Endothelial cell of umbilical vein (primary cell): ENCODE measurements at regions not wholly inside any gene's neighbourhood (a gene's known extent, or its start where the extent isn't known, plus 50 kb on each side); places are given as distances from the start of the nearest gene placed in this dataset.
A peak's percentile ranks its signal among the peaks of the same experiment; 100 is the strongest.

Experiments
- BruUV-seq: library from RNA; stranded (reverse); fragments of 400-500 nt; replicated peaks from 2 replicates; lab custom pipeline; 2021; lab: Mats Ljungman, UMichigan
- CTCF ChIA-PET: fragments of 300-600, 350-600 bp; sonication (Branson Sonifier 250); formaldehyde crosslinking; loops from one replicate; lab custom pipeline; 2021; ENCODE audit warnings: antibody characterized with exemption, inconsistent platforms; lab: Charles Lee
- POLR2A ChIA-PET: fragments of 300-600, 350-600 bp; sonication (Branson Sonifier 250); formaldehyde crosslinking; loops from one replicate; lab custom pipeline; 2021; ENCODE audit warnings: antibody characterized with exemption, inconsistent platforms; lab: Charles Lee
- DNase-seq: peaks from one replicate; pipeline ENCODE4 v3.0.0-alpha.2; 2011; ENCODE audit warnings: low read depth, low spot score
- FAIRE-seq: peaks from 2 replicates; lab custom pipeline; 2011; peaks lifted over from hg19 to GRCh38; lab: Jason Lieb, UNC
- H2AFZ ChIP-seq: 2 replicates; pipeline ENCODE4 v1.6.0; 2012; ENCODE audit warnings: low read depth, low read length, control low read depth, inconsistent platforms
- H3K27ac ChIP-seq: 2 replicates; pipeline ENCODE4 v1.5.1; 2011; ENCODE audit warnings: low read depth, mild to moderate bottlenecking, control low read depth, low read length, moderate library complexity; ENCODE audit not compliant: insufficient read depth
- H3K27me3 ChIP-seq, 2 experiments: 2 replicates each; pipeline versions ENCODE4 v1.6.0 to v1.6.1; 2011; ENCODE audit warnings: low read length in 2 of 2, mixed read lengths in 1 of 2; ENCODE audit not compliant: control insufficient read depth in 2 of 2, insufficient read depth in 2 of 2
- H3K36me3 ChIP-seq, 2 experiments: 2 replicates in 1 of 2; 3 replicates in 1 of 2; pipeline ENCODE4 v1.5.1; 2011; ENCODE audit warnings: low read length in 2 of 2, mild to moderate bottlenecking in 1 of 2, moderate library complexity in 1 of 2; ENCODE audit not compliant: control insufficient read depth in 2 of 2, insufficient read depth in 2 of 2; ENCODE audit errors: extremely low read depth in 1 of 2
- H3K4me1 ChIP-seq: 3 replicates; pipeline ENCODE4 v1.5.1; 2011; ENCODE audit warnings: mild to moderate bottlenecking, low read length; ENCODE audit not compliant: control insufficient read depth, insufficient read depth; ENCODE audit errors: extremely low read depth
- H3K4me2 ChIP-seq: 2 replicates; pipeline ENCODE4 v1.6.1; 2011; ENCODE audit warnings: low read length, control low read depth, mixed read lengths; ENCODE audit not compliant: insufficient read depth
- H3K4me3 ChIP-seq, 3 experiments: fragments of 200-600 bp in 1 of 3; sonication (generic), shearing (Covaris generic) in 1 of 3; replicated peaks in 1 of 3; 2 replicates each; pipeline ENCODE4 v1.5.1; 2011 to 2016; ENCODE audit warnings: control low read depth in 3 of 3, low read length in 3 of 3, mild to moderate bottlenecking in 2 of 3, inconsistent platforms in 1 of 3, low read depth in 1 of 3, moderate library complexity in 1 of 3; ENCODE audit not compliant: insufficient read depth in 1 of 3
- H3K79me2 ChIP-seq: 2 replicates; pipeline ENCODE4 v1.6.0; 2012; ENCODE audit warnings: low read length, inconsistent platforms; ENCODE audit not compliant: control insufficient read depth, insufficient read depth
- H3K9ac ChIP-seq: replicated peaks from 2 replicates; pipeline ENCODE3; 2011; ENCODE audit warnings: low read length, control low read depth; ENCODE audit not compliant: insufficient read depth; ENCODE audit errors: extremely low read depth
- H3K9me1 ChIP-seq: replicated peaks from 3 replicates; pipeline ENCODE4 v1.6.0; 2011; ENCODE audit warnings: mild to moderate bottlenecking, low read length; ENCODE audit not compliant: control insufficient read depth, insufficient read depth; ENCODE audit errors: extremely low read depth
- H3K9me3 ChIP-seq: replicated peaks from 2 replicates; pipeline ENCODE4 v1.5.1; 2012; ENCODE audit warnings: low read length, inconsistent platforms; ENCODE audit not compliant: control insufficient read depth, insufficient read depth
- H4K20me1 ChIP-seq: replicated peaks from 2 replicates; pipeline ENCODE3; 2011; ENCODE audit warnings: mild to moderate bottlenecking, low read length; ENCODE audit not compliant: control insufficient read depth, insufficient read depth; ENCODE audit errors: extremely low read depth
- EZH2 ChIP-seq: IDR thresholded peaks from 2 replicates; pipeline ENCODE4 v1.6.1; 2012; ENCODE audit warnings: borderline replicate concordance, low read depth, mild to moderate bottlenecking, moderate library complexity, low read length, inconsistent platforms; ENCODE audit not compliant: severe bottlenecking
- GATA2 ChIP-seq: IDR thresholded peaks from 2 replicates; pipeline ENCODE4 v1.7.0; 2011; ENCODE audit warnings: low read depth, mild to moderate bottlenecking, moderate library complexity, mixed read lengths, low read length; ENCODE audit not compliant: insufficient read length, insufficient read depth
- JUN ChIP-seq: IDR thresholded peaks from 2 replicates; pipeline ENCODE4 v1.6.1; 2011; ENCODE audit warnings: borderline replicate concordance, low read depth; ENCODE audit not compliant: insufficient read length, insufficient read depth
- MYC ChIP-seq: IDR thresholded peaks from one replicate; pipeline ENCODE4 v1.6.1; 2011; ENCODE audit warnings: mild to moderate bottlenecking, low read depth, low read length
- POLR2A ChIP-seq: IDR thresholded peaks from 2 replicates; pipeline ENCODE4 v1.6.1; 2012; ENCODE audit warnings: low read depth, mild to moderate bottlenecking, control low read depth, low read length
- POLR2AphosphoS5 ChIP-seq: IDR thresholded peaks from 2 replicates; pipeline ENCODE4 v1.6.1; 2012; ENCODE audit warnings: low read depth, mild to moderate bottlenecking, control low read depth, low read length, moderate library complexity; ENCODE audit not compliant: insufficient read depth
- dilution Hi-C: fragments of 300-500 bp; cut with MboI; formaldehyde crosslinking; loops from one replicate; pipeline ENCODE4 v1.15.0; 2019; ENCODE audit warnings: low sequenced_read_pairs; ENCODE audit not compliant: extremely low pct_ligation_motif_present
- intact Hi-C: fragments of 100-400 bp; cut with micrococcal nuclease; formaldehyde crosslinking; loops from one replicate; pipeline ENCODE4 v1.10.0; 2022

DNA sequence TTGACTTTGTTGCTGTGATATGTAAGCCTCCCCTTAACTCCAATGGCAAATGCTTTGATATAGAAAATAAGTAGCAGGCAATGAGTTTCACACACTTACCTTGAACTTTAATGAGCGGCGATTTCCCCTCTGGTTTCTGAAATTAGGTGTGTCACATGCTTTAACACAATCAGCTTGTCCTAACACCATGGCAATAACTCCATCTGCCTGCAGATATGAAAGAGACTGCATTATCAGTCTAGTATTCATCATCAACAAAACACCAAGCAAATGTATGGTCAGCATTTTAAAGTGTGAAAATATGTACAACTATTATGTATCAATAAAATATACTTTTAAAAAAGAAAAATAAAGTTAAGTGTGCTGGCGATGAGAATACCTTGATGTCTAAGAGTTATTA, 128.8 kb upstream of the FAM9B start:
- Histone ChIP-seq H3K36me3 (no peaks in the 10 kb centered on the region), H3K9me1 (no peaks in the 10 kb centered on the region), H3K79me2 (no peaks in the 10 kb centered on the region), H3K4me1 (peaks cover 10% of the 10 kb centered on the region), H3K9ac (no peak overlapping the region), H3K9me3 (no peaks in the 10 kb centered on the region), H2AFZ (no peak overlapping the region), H3K4me3 (no peak overlapping the region), H4K20me1 (no peaks in the 10 kb centered on the region), H3K4me2 (peak overlapping the region; percentile 40), H3K27ac (no peak overlapping the region), H3K27me3 (peaks cover 0 to 2% of the 10 kb centered on the region in 2 experiments)
- CTCF ChIA-PET: no interaction called here
- FAIRE-seq (no peak), DNase-seq (no peak)
- intact Hi-C loops: loop anchor here (1.0 to 5.0 kb wide), 3 partner anchors 9 to 300 kb away; no protein-coding TSS in a partner anchor
- dilution Hi-C loops: no loop called here
- POLR2A ChIA-PET: no interaction called here
- TF ChIP-seq POLR2A (no peak), JUN (no peak), POLR2AphosphoS5 (no peak), MYC (no peak), EZH2 (no peak)
- BruUV-seq: no TSS peak

GRCh38 chrX:9163214-9163709, 129.3 kb upstream of the FAM9B start:
- Histone ChIP-seq H3K9ac (no peak overlapping the region), H3K9me3 (no peaks in the 10 kb centered on the region), H3K9me1 (no peaks in the 10 kb centered on the region), H3K79me2 (no peaks in the 10 kb centered on the region), H3K27ac (peak overlapping the region; percentile 28), H2AFZ (no peak overlapping the region), H4K20me1 (no peaks in the 10 kb centered on the region), H3K4me2 (peak overlapping the region; percentile 40), H3K36me3 (no peaks in the 10 kb centered on the region), H3K27me3 (peaks cover 0 to under 1% of the 10 kb centered on the region in 2 experiments), H3K4me1 (peaks cover 10% of the 10 kb centered on the region), H3K4me3 (peak overlapping the region in 1 of 3 experiments; percentile 10)
- no TSS peak for BruUV-seq
- intact Hi-C loops (loop anchor here (1.0 to 5.0 kb wide), 3 partner anchors 10 to 299 kb away; no protein-coding TSS in a partner anchor), dilution Hi-C loops (no loop called here)
- CTCF ChIA-PET: no interaction called here
- POLR2A ChIA-PET: no interaction called here
- DNase-seq (peak; percentile 33), FAIRE-seq (no peak)
- TF ChIP-seq POLR2AphosphoS5: peak; percentile 17
- TF ChIP-seq JUN: peak; percentile 27
- no peak for TF ChIP-seq EZH2
- no peak for TF ChIP-seq MYC
- peak; percentile 74 for TF ChIP-seq GATA2
